GM21529 (cell line): ENCODE measurements at regions not wholly inside any gene's neighbourhood (a gene's known extent, or its start where the extent isn't known, plus 50 kb on each side); places are given as distances from the start of the nearest gene placed in this dataset.

Source experiments
- ATAC-seq: cut with Tn5 transposase; IDR thresholded peaks from one replicate; pipeline ENCODE4 v1.9.1; 2021; ENCODE audit not compliant: unreplicated experiment

DNA sequence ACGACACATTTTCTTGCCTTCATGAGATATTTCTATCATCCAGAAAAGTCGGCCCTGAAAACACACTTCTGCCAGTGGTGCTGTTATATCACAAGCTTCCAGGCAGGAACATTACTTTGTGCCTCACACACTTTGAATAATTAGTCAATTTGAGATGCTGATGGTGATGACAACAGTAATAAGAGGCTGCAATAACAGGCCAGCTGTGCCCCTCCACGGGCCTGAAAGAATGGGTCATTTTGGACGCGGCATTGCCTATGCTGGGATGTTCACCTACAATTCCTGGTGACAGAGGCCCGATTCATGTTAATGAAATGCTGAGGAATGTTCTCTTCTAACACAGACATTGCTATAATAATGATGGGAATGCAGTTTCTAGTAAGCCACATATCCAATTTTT, 463.8 kb upstream of the KIRREL3 start:
- no peak for ATAC-seq

DNA sequence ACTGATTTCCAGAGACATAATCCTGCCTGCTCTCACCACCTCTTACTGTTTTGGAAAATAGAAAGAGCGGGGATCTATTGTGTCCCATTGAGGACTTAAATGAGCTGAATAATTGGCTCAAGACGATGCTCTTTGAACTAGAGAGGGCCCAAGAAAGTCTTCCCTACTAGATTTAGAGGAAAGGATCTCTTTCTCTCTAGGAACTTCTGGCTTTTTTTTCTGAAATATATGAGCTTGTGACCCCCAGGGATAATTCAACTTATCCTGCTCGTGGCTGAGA, 461.4 kb upstream of the KIRREL3 start:
- no peak for ATAC-seq

DNA sequence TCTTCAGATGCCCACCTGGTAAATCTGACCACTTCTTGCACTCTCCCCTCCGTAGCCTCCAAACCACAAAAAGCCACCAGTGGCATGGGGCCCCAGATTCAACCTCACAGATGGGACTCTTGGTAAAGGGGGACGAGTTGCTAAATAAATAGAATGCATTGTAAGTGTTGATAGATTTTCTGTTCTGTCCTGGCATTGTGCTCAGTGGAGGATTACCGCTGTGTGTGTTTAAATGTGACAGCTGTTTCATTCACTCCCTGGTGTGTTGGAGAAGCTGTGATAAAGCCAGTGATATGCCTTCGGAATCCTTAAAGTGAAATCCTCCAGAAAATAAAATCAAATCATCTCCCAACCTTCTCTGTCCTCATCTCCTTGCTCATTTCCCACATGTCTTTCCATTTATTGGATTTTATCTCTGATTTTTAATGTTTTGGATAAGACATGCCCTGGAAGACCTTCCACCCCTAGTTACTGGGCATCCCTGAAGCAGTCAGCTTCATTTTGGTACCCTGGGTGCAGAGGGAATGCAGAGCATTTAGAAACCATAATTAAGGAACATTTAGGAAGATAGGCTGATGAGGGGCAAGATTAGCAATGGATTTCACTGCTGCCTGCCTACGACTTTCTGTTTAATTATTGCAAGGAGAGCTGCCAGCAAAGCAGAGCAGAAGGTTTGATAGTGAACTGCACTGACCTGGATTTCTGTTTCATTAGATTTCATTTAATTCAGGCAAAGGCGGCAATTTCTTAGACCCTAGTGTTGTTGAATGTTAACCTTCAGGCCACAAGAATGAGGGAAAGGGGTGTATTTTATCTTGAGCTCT, 460.9 kb upstream of the KIRREL3 start:
- no peak for ATAC-seq

DNA sequence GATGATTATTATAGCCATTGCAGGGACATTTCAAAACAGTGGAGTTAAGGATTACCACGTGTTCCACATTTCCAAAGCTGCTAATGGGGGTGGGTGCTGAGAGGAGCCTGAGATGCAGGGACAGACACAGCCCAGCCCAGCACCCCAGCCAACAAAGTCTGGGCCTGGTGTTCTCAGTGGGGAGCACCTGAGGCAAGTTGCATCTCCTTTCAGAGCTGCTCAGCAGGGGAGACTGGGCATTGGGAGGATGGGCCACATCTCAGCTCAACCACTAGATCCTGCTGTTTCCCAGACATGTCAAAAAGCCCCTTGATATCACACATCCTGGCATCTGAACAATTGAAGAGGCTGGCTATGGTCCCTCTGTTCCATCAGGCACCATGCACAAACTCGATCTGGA, 458.0 kb upstream of the KIRREL3 start:
- ATAC-seq: no peak

DNA sequence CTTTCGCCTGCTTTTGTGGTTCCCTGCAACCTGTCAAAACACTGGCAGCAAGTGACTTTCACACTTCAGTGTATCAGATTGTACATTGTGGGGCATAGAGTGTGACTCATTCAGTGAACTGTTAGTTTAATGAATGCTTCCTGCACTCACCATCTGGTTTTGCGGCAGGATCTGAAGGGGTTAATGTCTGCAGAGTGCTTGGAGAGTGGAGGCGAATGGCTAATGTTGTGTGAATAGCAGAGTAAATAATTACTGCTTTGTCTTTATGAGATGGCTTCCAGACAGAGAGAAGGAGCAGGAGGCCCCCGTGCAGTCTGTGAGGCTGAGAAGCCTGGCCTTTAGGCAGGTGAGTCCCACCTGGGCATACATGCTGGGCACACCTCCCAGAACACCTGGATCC, 454.3 kb upstream of the KIRREL3 start:
- ATAC-seq: no peak

DNA sequence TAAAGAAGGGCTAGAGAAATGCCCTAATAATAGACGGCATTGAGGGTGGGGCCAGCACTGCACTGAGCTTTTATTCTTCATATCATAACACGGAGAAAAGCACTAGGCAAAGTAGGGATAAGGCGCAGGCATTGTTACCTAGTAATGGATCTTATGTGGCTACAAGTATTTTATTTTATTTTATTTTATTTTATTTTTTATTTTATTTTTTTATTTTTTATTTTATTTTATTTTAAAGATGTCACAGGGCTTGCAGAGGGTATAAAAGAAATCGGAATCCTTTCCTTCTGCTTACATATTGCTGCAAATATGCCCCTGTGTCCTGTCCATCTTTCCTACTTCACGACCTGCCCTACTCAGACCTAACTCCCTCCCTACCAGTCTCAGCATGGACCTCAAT, 452.0 kb upstream of the KIRREL3 start:
- no peak for ATAC-seq

DNA sequence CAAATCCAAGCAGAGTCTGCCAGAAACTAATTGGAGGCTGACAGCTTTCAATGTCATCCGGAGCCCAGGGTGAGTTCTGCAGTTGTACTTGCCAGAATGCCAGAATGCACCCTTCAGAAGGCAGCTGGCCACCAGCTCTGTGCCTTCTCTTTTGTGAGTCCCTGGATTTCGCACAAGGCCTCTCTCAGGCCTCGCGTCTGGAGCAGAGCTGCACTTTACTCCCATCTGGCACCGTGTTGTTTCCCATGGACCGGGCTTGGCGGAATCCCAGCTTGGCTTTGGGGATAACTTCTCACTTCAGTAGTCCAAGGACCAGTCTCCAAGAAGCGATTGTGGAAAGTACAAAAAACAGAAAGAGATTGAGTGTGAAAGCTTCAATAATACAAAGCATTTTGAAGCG, 451.3 kb upstream of the KIRREL3 start:
- ATAC-seq: no peak

DNA sequence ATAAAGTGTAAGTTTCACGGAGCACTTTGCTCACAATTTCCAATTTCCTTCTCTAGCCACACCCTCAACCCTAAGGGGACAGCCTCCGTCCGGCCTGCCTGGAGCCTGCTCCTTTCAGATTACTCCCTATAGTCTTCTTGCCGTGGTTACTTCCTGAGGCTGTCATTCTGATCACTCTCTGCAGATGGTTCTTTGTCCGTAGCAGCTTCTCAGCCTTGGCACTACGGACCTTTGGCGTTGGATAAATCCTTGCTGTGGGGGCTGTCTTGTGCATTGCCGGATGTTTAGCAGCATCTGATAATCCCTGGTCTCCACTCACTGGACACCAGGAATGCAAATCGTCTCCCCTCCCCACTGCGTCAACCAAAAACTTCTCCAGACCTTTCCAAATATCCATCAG, 447.5 kb upstream of the KIRREL3 start:
- no peak for ATAC-seq

DNA sequence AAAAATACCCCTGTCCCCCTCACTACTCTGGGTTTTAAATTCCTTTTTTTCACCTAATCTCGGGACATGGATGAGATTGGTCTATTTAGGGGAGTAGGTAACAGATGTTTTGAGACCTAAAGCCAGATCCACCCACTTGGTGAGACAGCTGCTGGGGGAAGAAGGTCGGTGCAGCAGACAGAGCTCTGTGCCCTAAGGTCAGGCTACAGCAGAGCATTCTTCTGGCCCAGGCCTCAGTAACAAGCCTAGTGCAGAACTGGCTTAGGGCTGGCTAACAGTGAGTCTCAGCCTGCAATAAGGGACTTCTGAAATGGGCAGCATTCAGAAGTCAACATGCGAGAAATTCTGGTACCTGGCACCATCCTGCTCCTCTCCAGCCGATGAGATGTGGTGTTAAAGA, 444.9 kb upstream of the KIRREL3 start:
- no peak for ATAC-seq

DNA sequence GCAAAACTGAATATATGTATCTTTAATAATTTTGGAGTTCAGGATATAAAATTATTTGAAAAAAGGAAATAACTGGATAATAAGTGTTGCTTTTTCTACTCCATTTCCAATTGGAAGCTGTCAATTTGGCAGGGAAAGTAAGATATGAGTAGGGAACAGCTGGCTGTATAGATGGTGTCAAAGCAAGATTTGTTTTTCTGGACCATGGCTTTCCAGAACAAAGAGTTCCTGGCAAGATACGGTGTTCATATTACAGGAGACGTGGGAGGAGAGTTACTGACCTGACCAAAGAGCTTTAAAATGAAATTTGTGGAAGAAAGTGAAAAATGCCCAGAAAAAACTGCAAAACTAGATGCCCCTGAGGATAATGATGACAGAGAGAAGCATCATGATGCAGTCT, 442.7 kb upstream of the KIRREL3 start:
- no peak for ATAC-seq

DNA sequence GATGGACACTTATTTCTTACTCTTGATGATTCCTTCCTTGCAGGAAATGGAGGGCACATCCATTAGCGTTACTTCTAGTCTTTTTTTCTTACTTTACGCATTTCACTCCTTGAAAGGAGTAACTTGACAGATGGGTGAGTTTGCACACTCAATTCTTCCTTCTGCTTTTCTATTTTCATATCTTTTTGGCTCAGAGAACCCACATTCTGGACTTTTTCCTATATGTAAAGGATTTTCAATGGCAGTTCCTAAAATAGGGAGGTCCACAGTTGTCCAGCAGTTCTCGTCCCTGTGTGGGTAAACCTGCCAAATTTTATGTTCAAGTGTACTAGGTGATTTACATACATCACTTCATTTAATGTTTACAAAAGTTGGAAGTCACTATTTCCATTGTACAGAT, 440.0 kb upstream of the KIRREL3 start:
- no peak for ATAC-seq

DNA sequence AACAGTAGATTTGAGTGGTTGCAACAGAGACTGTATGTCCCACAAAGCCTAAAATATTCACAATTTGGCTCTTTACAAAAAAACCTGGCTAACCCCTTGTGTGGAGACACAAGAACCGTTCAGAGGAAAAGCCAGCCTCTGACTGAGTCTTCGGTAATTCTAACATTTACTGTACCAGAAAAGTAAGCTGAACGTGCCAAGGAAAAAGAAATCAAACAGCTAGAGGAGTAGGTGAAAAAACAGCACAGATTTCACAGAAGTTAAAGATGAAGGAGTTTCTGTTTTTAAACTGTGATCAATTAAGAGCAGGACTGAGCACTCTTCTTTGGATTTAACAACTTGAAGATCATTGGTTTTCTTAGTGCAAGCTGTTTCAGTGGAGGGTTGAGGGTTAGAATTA, 424.7 kb upstream of the KIRREL3 start:
- no peak for ATAC-seq

DNA sequence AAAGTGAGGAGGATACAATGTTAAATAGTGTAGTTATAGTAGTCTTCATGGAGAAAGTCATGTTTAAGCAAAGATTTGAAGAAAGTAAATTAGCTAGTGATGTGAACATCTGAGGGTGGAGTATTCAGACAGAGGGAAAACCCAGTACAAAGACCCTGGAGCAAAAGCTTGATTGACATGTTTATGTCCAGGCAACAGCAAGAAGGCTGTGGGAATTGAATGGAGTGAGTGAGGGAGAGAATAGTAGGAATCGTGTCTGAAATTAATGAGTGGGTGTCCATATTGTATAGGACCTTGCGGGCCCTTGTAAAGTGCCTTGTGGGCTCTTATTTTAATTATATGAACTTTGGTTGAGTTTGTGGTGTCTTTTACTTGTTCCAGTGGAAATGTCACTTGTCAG, 424.1 kb upstream of the KIRREL3 start:
- no peak for ATAC-seq

DNA sequence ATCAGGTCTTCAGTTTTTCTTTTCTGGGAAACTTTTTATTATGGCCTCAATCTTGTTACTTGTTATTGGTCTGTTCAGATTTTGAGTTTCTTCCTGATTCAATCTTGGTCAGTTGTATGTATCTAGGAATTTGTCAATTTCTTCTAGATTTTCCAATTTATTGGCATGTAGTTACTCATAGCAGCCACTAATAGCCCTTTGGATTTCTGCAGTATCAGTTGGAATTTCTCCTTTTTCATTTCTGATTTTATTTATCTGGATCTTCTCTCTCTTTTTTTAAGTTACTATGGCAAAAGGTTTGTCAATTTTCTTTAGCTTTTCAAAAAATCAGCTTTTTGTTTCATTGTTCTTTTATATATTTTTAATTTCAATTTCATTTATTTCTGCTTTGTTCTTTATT, 419.6 kb upstream of the KIRREL3 start:
- no peak for ATAC-seq

DNA sequence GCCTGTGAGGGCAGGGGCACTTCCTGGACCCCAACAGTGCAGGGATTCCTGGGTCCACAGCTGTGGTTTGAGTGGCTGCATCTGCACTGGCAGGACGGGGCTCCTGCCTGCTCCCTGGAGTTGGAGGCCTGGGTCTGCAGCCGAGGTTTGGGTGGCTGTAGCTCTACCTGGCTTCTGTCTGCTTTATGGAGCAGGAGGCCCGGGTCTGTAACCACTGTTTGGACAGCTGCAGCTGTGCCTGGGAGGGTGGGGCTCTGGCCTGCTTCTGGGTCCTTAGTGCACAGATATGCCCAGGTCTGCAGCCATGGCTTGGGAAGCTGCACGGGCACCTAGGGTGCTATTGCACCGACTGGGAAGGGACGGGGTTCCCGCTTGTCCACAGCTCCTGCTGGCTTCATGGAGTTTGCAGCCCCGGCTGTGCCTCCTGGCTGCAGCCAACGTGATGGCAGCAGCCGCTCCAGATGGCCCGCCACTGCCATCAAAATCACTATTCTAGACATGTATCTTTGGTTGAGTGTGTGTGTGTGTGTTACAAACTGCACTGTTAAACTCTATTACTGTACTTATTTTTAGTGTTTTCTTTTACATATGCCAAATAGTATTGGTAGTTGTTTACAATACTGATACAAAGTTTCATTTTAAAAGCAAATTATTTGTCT, 412.3 kb upstream of the KIRREL3 start:
- ATAC-seq: no peak

DNA sequence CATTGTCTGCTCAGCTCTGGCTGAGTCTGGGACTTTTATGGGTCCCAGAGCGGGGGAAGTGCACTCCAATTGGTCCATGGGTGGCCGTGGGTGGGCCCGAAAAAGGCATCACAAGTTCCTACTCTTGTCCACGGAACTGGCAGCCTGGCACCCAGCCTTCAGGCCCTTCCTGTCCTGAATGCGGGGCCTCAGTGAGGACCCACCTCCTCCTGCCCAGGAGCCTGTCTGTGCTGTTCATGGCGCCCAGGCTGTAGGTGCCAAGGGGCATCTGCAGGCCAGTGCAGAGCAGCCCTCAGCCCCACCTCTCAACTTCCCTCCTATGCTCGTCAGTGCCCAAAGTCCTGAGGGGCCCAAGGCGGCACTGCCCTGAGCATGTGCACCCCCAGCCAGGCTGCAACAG, 411.7 kb upstream of the KIRREL3 start:
- no peak for ATAC-seq

DNA sequence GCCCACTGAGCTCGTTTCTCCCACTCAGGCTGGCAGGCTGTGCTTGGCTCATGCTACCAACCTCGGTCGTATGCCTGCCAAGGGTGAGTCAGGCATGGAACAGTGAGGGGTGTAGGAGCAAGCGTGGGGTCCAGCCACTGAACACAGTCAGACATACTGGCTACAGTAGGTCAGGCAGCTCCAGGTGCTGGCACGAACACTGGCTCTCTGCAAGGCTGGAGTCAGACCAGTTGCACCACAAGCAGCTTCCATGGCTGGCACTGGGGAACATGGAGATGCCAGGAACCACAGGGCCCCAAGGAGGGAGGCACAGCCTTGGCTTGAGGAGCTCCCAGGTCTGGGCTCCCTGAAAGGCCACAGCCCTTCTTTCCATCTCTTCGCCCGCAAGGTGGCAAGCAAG, 410.7 kb upstream of the KIRREL3 start:
- ATAC-seq: no peak

DNA sequence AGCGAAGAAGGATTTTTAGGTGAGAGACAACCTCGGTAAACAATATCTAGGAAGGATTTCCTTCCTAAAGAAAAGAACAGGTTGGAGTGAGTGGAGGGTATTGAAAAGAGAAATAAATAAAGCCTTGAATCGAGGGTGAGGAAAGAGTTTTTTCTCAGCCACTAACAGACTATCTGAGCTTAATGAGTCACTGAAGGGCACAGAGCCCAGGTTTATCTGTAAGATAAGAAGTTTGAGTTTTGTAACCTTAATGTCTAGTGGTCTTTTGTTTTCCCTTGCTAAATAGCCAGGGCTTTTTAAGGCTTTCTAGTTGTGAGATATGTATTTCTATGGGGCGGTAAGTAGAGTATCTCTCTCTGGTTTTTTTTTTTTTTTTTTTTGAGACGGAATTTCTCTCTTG, 394.5 kb upstream of the KIRREL3 start:
- no peak for ATAC-seq

DNA sequence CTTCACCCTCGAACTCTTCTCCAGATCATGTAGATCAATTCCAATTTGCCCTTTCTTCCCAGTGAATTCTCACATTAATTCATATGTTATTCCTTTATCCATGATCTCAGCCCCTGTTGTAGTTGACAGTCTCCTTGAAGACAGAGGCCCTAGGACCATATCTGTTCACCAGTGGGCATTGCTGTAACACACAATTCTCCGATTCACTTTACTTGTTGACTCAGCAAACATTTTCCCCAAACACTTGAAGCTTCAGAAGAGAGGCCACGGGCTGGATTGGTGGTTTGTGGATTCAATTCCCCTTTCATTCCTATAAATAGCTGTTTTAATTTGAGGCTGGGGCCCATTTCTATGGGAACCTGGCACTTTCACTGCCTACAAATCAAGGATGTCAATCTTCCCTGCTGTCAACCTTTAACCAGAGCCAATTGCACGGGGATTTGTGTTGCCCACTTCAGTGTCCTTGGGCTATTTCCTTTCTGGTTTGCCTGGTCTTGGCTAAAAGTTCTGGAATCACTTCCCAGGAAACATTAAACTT, 393.0 kb upstream of the KIRREL3 start:
- no peak for ATAC-seq

DNA sequence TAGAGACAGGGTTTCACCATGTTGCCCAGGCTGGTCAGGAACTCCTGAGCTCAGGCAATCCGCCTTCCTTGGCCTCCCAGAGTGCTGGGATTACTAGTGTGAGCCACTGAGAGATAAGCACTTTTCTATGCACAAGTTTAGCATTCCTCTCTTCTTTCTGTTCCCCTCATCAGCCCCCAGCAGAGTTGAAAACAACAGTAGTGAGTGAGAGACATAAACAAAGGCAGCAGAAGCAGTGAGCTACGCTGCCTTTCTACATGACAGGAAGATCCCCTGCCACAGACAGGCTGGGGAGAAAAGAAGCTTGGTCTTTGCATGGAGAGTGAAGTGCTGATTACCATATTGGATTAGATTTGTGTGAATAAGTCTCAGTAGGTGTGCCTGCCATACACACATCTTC, 392.0 kb upstream of the KIRREL3 start:
- no peak for ATAC-seq

DNA sequence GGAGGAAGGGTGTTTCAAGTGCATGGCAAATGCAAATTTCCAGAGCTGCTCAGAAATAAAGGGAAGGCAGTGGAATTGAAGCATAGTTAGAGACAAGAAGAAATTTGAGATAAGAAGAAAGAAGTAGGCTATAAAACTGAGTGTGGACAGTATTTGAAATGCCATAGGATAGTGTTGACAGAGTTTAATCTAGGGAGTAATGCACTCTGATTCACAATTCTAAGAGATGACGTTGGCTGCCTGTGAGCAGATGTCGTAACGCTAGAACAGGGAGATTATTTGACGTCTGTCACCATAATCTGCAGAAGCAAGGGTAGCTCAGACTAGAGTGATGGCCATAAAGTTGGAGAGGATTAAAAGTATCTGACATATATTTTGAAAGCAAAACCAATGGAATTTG, 389.9 kb upstream of the KIRREL3 start:
- ATAC-seq: no peak

DNA sequence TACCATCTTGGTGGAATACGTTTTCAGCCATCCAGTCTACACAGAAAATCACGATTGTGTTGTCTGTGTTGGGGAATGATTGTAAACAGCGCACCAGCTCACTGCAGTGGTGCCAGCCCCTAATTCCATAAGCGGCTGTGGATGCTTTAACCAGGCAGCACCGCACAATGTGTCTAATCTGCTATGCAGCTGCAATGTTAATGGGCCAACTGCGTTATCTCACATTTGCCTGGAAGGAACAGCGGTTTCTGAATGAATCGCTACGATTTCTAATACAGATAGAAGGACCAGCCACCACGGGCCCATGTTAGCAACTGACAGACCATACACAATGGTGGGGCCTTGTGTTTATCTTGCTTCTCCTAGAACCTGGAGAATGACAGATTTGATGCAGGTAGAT, 384.5 kb upstream of the KIRREL3 start:
- ATAC-seq: no peak

DNA sequence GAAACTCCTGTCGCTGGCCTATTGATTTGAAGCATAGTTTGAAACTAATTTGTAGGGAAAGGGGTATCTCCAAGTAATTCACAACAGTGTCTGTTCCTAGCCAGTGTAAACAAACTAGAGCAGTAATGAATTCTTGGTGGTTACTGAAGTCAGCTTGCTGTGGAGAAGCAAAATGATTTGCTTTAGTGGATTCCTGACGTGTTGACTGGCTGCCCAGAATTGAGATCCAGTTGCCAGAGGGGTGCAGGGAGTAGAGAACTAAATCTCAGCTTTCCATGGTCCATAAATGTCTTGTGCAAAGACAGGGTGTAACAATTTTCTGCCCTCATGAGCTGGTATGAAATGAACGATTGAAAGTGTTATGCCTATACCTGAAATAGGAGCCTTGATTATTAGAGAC, 382.5 kb upstream of the KIRREL3 start:
- ATAC-seq: no peak
